GM19438 (cell line): ENCODE measurements at regions not wholly inside any gene's neighbourhood (a gene's known extent, or its start where the extent isn't known, plus 50 kb on each side); places are given as distances from the start of the nearest gene placed in this dataset.
"Not testable (repeated sequence)": the region's sequence is repeated elsewhere in the genome, so short reads cannot be mapped to it uniquely, and the experiment has no call there.

Experiments used
- ATAC-seq: cut with Tn5 transposase; IDR thresholded peaks from one replicate; pipeline ENCODE4 v1.9.1; 2021; ENCODE audit warnings: low read depth; ENCODE audit not compliant: unreplicated experiment

DNA sequence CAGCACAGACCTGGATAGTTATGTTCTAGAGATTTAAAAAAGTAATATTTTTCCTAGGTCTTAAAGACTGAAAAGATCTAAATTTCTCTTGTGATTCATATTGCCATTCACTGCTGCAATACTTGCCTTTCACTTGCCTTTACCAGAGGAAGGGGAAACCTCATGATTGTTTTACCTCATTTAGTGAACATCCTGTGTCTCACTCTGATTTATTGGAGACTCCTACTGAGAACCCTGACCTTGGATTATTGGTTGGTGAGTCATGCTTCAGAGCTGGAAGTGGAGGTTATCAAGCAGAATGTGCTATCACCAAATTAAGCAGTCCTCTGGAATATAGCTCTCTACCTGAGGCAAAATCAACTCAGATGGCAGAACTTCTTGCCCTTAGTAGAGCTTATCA, 500.5 kb downstream of the TSN start:
- ATAC-seq: no peak

DNA sequence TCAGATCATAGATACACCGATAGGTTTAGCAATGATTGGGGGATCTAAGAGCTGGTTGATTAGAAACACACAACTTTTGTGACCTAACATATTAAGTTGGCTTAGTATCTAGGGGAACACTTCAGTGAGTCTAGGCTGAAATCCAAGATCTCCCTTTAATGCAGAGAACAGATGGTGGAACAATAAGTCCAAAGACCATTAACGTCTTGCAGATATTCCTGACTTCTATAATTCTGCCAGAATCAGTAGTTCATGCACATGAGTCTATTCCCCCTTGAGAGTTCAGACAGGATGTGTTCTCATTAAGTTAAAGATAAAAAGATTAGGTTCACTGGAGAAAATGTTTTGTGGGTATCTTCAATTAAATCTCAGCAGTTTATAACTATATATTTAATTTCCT, 506.5 kb downstream of the TSN start:
- no peak for ATAC-seq

DNA sequence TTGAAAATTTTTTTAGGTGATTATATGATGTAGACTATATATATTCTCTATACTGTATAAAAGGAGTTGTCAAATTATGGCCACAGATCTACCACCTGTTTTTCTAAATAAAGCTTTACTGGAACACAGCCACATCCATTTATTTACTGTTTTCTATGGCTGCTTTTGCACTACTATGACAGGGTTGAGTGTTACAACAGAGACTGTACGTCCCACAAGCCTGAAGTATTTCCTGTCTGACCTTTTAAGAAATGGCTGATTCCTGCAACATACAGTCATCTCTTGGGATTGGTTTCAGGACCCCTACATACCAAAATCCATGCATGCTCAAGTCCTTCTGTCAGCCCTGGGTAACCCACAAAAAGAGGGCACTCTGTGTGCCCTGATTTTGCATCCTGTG, 508.3 kb downstream of the TSN start:
- ATAC-seq: no peak

DNA sequence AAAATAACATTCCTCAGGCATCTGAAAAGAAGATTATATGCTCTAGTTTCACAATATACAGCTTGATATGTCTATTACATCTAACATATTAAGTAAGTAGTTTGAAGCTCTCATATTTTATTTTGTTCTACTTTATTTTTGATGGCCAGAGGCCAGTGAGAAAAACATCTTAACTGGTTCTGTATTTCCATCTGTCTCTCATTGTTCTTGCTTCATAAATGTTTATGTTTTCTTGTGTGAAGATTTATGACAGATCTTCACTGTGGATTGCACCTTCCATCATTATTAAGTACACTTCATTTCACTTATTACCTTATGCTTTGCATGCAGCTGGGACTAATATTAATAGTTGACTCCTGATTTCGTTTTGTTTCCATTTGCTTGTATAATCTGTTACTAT, 511.2 kb downstream of the TSN start:
- ATAC-seq: no peak

DNA sequence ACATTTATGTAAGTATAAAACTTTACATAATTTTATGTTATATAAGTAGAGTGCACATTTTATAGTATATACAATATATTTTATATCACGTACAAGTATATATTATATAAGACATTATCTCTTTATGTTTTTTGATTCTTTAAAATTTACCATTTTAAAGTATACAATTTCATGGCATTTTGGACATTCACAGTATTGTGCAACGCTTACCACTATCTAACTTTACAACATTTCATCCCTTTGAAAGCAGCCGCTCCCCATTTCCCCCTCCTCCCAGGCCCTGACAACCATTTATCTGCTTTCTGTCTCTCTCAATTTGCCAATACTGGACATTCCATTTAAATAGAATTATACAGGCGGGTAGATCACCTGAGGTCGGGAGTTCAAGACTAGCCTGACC, 512.5 kb downstream of the TSN start:
- no peak for ATAC-seq

DNA sequence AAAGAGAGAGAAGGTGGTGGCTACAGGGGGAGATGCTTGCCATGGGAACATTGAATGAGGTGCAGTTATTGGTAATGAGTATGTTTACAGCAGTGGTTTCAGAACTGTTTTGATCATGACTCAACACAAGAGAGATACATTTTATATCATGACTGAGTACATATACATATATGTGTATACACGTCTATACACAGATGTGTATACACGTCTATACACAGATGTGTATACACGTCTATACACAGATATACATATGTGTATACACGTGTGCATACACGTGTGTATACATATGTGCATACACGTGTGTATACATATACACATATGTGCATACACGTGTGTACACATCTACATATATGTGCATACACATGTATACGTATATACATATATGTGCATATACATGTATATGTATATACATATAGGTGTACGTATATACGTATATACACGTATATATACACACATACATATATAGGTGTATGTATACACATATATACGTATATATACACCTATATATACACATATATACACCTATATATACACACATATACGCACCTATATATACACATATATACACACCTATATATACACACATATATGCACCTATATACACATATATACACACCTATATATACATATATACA, 518.5 kb downstream of the TSN start:
- no peak for ATAC-seq

DNA sequence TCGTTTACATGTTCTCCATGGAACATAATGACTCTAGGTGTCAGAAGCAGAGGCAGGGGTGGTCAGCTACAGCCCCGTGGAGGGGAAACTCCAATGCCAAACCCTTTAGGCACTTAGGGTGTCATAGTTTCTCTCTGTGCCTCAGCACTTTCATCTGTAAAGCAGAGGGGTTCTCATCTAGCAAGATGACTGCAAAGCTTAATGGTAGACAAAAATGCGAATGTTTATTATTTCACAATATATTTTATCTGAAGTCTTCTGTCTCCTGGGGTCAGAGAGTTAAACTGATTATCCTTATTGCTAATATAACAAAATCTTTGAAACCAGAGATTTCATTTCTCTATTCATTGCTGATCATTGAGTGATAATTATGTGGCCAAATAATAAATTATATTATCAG, 522.5 kb downstream of the TSN start:
- ATAC-seq: no peak

DNA sequence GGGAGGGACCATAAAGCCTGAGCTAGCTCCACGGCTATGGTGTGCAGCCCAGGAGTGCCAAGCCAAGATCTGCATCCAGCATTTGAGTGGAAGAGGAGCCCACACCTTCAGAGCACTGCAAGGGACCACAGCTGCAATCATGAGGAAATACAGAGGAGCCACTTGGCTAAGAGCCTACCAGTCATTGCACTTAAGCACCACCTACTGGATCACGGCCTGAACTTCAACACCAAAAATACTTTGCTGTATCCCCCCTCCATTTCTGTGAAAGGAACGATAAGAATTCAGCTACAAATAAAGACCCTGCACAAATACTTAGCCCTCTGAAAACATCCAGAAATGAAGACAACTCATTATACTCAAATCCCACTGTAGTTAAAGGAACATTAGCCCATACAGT, 545.3 kb downstream of the TSN start:
- ATAC-seq: no peak

DNA sequence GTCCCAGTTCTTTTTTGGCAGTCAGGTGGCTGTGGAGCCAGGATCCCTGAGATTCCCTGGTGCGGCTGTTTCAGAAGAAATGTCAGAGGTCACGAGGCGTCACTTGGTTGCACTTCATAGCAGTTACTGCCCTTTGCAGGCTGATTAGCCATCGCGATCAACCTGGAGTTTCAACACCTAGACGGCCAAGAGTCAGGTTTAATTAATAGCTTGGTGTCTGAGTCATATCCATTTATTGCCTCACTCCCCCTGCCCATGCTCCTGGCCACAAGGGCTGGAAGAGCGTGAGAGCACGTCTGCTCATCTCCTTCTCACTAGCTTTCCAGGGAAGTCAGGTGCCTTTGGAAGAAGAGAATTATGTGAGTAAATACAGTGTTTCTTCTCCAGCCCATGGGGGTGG, 552.3 kb downstream of the TSN start:
- no peak for ATAC-seq

DNA sequence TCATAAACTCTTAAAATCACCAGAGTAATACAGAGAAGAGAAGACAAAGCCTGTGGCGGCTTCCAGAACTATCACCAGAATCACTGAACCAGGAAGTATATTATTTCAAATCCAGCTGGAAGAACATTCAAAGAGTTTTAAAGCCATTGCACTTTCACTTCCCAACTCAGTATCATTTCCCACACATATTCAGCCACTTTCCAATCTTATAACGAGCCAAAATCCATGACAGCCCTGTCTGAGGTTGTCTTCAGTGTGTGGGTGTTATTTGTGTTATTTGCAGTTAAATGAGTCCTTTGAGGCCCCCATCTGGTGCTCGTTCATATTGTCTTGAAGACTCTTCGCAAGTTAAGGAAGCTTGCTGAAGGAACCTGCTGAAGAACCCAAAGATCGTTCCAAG, 559.9 kb downstream of the TSN start:
- ATAC-seq: no peak

DNA sequence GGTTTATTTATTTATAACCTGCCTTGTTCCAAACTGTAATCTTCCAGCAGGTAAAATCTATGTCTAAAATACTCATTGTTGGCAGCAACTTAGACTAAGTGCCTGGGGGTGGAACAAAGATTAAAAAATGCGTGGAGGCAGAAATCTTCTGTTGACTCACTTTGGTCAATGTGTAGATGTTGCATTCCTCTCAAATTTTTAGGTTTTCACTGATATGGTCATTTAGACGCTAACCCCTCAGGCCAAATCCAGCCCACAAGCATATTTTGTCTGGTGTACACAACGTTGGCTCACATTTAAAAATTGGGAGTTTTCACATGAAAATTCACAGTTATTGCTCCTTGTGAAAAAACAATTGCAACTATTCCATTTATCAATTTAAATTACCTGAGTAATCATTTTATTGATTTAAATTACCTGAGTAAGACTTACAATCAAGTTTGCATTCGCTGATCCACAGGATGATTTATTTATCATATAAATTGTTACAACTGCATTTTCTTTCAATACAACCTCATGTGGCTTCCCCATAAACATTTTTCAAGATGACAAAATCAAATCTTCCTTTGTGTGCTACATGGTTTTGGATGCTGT, 564.2 kb downstream of the TSN start:
- ATAC-seq: no peak

DNA sequence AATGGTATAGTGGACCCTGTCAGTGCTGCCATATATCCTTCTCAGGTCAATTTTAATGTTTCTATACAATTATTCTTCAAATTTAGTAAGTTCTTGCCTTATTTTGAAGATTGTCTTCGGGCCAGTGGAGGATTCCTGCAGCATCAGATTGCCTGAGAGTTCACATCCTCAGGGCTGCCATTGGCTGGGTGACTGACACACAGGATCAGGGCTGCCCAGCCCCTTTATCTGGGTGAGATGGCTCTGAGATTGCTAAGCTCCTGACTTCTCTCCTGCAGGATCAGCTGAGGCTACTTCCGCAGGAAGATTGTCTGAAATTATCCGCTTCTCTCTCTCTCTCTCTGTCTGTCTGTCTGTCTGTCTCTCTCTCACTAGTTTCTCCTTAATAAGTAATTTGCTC, 567.4 kb downstream of the TSN start:
- ATAC-seq: no peak

DNA sequence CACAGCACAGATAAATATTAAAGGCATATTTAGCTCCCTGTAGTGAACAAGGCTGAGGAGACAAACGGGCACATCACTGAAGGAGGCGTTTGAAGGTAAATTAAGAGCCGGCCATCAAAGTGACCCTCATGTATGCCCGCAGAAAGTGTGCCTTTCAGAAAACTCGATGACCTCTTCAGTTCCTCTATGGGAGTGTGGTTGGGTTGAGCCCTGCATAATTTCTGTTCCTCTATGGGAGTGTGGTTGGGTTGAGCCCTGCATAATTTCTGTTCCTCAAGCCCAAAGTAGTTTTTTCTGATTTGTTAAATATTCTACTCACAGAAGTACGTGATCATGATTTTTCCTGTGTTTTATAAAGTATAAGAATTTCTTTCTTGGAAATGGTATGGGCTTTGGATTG, 568.5 kb downstream of the TSN start:
- ATAC-seq: peak; percentile 73

DNA sequence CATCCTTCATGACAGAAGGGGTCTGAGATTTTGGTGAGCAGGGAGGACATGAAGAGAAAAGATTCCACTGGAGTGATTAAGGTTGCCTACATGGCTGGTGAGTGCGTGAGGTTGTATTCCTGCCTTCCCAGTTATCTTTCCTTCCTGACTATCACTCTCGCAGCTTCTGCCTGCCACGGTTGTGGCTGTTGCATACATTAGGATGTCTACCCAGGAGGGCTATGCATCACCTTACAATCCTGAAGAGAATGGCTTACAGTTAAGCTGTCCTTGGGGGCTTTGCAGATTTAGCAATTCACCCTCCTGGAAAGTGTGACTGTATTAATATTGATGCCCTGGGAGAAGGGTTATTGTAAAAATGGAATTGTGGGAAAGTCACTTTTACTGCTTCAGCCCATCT, 571.0 kb downstream of the TSN start:
- ATAC-seq: no peak

DNA sequence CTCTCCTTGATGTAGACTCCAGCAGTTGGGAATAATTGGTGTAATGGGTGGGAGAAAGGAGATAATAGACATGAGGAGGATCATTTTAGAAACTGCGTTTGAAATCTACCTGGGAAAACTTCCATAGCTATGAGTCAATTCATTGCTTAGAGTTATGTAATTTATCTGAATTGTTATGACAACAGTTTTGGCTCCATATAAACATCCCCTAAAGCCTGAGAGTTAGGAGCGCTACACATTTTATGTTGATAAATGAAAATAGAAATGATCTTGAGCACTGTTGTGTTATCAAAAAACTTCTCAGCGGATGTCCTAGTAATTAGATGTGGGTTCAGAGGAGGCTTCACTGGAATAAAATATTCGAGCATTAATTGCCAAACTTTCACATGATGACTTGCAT, 573.4 kb downstream of the TSN start:
- no peak for ATAC-seq

DNA sequence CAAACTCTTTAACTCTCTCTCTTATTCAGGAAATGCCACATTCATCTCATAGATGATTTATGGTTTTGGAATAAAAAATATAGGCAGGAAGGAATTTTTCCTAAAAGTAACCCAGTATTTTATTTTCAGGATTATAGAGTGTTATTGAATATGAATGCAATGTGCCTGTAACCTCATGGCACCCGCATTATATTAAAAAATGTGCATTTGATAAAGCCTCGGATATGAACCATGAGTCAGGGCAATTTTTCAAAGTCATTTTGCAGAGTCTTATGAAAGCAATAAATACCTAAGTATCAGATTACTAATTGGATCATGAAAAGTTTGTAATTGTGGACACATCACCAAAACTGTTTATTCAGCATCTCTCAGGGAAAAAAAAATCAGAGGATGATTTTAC, 573.8 kb downstream of the TSN start:
- no peak for ATAC-seq

DNA sequence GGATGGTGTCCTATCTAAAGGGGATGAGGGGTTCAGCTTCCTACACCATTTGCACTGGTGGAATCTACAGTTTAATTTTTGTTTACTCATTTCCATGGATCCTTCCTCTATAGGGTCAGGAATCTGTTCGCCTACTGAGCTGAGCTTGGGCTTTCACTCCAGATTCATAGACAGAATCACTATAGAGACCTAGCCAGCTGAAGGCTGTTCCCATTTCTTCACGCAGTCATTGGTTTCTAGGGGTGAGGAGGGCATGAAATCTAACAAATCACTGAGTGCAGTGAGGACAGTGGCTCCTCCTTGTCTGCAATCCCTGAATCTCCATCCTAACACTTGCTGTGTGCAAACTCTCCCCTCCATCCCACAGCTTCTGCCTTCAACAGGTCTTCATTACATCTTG, 578.5 kb downstream of the TSN start:
- ATAC-seq: no peak

DNA sequence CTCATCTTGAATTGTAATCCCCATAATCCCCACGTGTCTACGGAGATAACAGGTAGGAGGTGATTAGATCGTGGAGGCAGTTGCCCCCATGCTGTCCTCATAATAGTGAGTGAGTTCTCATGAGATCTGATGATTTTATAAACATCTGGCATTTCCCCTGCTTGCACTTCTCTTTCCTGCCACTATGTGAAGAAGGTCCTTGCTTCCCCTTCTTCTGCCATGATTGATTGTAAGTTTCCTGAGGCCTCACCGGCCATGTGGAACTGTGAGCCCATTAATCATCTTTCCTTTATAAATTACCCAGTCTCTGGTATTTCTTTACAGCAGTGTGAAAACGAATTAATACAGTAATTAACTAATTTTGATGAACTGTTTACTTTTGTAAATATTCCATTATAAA, 582.5 kb downstream of the TSN start:
- ATAC-seq: no peak

DNA sequence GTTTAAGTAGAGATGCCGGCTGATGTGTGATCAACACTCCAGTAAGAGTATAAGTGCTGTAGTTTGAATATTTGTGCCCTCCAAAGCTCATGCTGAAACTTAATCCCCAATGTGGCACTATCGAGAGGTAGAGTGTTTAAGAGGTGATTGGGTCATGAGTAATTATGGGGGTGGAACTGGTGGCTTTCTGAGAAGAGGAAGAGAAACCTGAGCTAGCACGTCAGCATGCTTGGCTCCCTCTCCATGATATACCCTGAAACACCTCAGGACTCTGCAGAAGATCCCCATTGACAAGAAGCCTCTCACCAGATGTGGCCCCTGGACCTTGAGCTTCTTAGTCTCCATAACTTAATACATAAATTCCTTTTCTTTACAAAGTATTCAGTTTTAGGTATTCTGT, 584.8 kb downstream of the TSN start:
- ATAC-seq: peak; percentile 83

DNA sequence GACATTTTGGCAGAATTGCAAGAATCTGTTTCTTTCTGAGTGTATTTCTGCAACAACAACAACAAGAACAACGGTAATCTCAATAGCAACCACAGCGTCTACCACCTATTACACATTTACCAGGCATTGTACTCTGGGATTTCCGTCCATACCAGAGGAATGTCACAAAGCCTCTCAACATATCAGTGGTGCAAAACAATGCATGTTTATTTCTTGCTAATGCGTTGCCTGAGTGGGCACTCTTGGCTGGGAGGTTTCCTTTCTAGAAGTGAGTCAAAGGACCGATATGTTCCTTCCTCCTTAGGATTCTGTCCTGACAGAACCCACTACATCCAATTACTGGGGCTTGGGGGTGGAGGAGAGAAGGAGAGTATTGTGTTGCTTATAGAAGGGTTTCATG, 585.6 kb downstream of the TSN start:
- peak; percentile 54 for ATAC-seq

DNA sequence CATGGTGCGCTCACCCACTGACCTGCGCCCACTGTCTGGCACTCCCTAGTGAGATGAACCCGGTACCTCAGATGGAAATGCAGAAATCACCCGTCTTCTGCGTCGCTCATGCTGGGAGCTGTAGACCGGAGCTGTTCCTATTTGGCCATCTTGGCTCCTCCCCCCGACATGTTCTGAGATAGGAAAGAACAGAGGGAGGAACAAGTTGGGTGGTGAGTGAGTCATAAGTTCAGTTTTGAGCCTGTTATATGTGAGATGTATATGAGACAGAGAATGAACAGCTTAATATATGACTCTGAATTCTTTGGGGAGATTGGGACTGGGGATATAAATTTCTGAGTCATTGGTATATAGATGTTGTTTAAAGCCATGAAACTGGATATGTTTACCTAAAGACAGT, 596.7 kb downstream of the TSN start:
- ATAC-seq: not testable (repeated sequence)

DNA sequence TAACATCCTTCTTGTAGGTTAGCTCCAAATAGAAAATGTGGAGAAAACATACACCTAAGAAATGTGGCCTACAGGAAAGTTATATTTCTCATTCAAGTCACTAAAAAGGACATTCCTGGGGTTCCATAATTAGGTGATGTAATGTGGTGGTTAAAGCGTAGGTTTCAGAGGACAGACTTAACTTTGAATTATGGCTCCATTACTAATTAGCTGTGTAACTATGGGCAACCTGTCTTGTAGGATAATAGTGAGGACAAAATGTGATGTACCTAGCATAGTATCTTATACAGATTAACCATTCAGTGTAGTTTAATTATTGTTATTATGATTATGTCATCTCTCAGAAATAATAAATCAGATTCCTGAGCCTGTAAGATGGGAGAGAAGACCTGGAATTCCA, 602.5 kb downstream of the TSN start:
- no peak for ATAC-seq

DNA sequence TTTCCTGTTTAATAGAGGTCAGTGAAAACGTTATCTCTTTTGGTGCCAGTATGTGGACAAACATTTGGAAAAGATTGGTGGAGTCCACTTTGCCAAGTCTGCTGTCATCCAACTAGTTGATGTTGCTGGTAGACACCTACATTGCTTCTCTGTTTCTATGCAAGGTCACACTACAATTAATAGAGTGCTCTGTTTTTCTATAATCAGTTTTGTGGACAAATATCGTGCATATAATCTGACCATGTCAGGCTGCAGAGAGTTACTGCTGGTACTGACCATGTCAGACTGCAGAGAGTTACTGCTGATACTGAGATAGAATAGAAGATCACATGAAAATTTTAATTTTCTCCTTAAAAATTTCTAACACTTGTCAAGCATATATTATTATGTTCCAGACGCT, 603.3 kb downstream of the TSN start:
- no peak for ATAC-seq
